ENCODE measurements at regions not wholly inside any gene's neighbourhood (a gene's known extent, or its start where the extent isn't known, plus 50 kb on each side); places are given as distances from the start of the nearest gene placed in this dataset.
"Not testable (repeated sequence)": the region's sequence is repeated elsewhere in the genome, so short reads cannot be mapped to it uniquely, and the experiment has no call there.

GRCh38 chr7:150003304-150003810, 129.6 kb downstream of the ATP6V0E2 start:
- intact Hi-C loops (cut with DNase I), result no loop called here
- TF ChIP-seq, protein P1, sequence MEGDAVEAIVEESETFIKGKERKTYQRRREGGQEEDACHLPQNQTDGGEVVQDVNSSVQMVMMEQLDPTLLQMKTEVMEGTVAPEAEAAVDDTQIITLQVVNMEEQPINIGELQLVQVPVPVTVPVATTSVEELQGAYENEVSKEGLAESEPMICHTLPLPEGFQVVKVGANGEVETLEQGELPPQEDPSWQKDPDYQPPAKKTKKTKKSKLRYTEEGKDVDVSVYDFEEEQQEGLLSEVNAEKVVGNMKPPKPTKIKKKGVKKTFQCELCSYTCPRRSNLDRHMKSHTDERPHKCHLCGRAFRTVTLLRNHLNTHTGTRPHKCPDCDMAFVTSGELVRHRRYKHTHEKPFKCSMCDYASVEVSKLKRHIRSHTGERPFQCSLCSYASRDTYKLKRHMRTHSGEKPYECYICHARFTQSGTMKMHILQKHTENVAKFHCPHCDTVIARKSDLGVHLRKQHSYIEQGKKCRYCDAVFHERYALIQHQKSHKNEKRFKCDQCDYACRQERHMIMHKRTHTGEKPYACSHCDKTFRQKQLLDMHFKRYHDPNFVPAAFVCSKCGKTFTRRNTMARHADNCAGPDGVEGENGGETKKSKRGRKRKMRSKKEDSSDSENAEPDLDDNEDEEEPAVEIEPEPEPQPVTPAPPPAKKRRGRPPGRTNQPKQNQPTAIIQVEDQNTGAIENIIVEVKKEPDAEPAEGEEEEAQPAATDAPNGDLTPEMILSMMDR (IDR thresholded peaks at IDR 0.05), result no peak

GRCh38 chr7:150003973-150004372, 130.2 kb downstream of the ATP6V0E2 start:
- DNase-seq (ENCODE audit: low spot score in 2 of 2); H3K36me3 ChIP-seq; intact Hi-C loops (cut with DNase I); H3K4me1 ChIP-seq; H3K9me3 ChIP-seq; H3K4me3 ChIP-seq; H3K27me3 ChIP-seq; H3K27ac ChIP-seq: not testable (repeated sequence)

More at GRCh38 chr7:150003304-150003810, 129.6 kb downstream of the ATP6V0E2 start:
- Histone ChIP-seq H3K4me1 (no peaks in the 10 kb centered on the region), H3K27ac (no peak overlapping the region), H3K27me3 (no peaks in the 10 kb centered on the region), H3K36me3 (no peaks in the 10 kb centered on the region), H3K9me3 (no peaks in the 10 kb centered on the region), H3K4me3 (no peak overlapping the region)
- no peak for DNase-seq (ENCODE audit: low spot score in 2 of 2)

DNA sequence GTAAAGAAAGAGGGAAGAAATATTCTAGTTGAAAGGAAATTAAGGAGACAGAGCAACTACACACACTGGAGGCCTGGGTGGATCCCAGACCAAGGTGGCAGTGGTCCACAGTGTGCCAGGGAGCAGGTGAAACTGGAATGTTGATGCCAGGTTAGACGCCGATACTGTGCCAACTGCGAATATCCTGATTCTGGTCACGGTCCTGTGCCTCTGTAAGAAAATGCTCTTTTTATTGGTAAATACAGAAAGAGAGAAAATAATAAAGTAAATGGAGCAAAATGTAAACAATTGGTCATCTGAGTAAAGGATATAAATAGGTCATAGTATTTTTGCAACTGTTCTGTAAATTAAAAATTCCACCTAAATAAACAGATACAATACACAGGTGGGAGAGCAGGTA, 131.1 kb downstream of the ATP6V0E2 start:
- intact Hi-C loops (cut with DNase I); H3K4me3 ChIP-seq; DNase-seq (ENCODE audit: low spot score in 2 of 2); H3K9me3 ChIP-seq; H3K27me3 ChIP-seq; H3K4me1 ChIP-seq; H3K27ac ChIP-seq; H3K36me3 ChIP-seq: not testable (repeated sequence)

GRCh38 chr7:150009620-150010303, 136.0 kb downstream of the ATP6V0E2 start:
- H3K36me3 ChIP-seq; H3K27me3 ChIP-seq; H3K4me1 ChIP-seq; H3K4me3 ChIP-seq; intact Hi-C loops (cut with DNase I); H3K9me3 ChIP-seq; H3K27ac ChIP-seq; DNase-seq (ENCODE audit: low spot score in 2 of 2): not testable (repeated sequence)

- DNase-seq (ENCODE audit: low spot score in 2 of 2); H3K9me3 ChIP-seq; H3K36me3 ChIP-seq; intact Hi-C loops (cut with DNase I); H3K27me3 ChIP-seq; H3K27ac ChIP-seq; H3K4me1 ChIP-seq; H3K4me3 ChIP-seq: not testable (repeated sequence)
Observed at GRCh38 chr7:150016651-150017189, 143.0 kb downstream of the ATP6V0E2 start.

DNA sequence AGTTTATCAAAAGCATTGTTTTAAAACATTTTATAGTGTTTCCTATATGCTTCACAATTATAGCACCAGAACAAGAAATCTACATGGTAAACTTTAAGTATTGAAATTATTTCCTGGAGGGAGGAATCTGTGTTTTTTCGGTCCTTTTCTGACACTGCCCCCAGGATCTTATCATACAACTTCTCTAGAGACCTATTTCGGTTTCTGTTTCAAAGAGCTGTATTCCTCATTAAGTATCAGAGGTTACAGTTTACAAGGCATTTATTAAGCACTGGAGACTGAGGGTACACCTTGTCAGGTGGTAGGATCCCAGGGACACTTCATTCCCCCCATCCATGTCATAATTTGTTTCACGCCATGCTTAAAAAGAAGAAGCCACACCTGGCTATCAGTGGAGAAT, 146.4 kb downstream of the ATP6V0E2 start:
- H3K9me3 ChIP-seq; intact Hi-C loops (cut with DNase I); H3K27ac ChIP-seq; H3K27me3 ChIP-seq; DNase-seq (ENCODE audit: low spot score in 2 of 2); H3K4me1 ChIP-seq; H3K36me3 ChIP-seq; H3K4me3 ChIP-seq: not testable (repeated sequence)

DNA sequence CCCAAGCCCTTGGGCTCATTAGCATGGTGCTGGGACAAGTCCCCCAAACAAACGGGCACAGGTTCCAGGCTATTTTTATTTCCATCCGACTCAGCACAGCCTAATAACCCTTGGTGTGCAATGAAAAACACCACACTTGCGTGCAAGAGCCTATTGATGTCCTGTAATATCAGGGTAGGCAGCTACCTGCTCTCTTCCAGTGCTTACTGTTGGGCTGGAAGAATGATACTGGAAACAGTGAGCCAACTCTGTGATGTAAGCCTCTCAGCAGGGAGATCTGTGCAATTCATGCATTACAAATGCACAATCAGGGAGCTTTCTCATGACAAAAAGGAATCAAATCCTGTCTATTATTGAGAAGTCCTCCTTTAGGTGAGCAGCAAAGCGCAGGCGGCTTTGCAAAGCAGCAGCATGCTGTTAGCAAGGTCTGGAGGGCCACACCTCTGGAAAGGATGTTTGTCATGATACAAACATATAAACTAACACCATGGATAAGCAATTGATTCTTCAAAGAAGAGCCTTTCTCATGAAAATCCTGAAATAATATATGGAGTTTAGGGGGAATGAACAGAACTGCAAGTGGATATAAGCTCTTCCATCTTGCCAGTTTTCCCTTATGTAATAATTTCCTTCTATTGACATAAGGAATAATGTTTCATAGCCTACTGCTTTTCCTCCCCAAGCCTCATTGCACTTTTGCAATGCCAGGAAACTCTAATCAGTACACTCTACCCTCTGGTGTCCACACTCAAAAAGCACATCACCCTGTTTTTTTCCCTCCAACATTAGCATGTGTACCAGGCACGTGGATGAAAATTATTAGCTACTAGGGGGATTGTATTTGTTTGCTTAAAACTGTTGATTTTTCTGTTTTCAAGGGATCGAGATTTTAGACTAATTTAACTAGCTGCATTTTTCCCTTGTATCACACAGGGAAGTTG, 151.1 kb downstream of the ATP6V0E2 start:
- H3K36me3 ChIP-seq; H3K27ac ChIP-seq; H3K4me1 ChIP-seq; H3K4me3 ChIP-seq; H3K9me3 ChIP-seq; H3K27me3 ChIP-seq; DNase-seq (ENCODE audit: low spot score in 2 of 2); intact Hi-C loops (cut with DNase I): not testable (repeated sequence)

- H3K36me3 ChIP-seq; H3K4me1 ChIP-seq; H3K27me3 ChIP-seq; H3K27ac ChIP-seq; H3K4me3 ChIP-seq; H3K9me3 ChIP-seq; intact Hi-C loops (cut with DNase I); DNase-seq (ENCODE audit: low spot score in 2 of 2): not testable (repeated sequence)
Observed at GRCh38 chr7:150025802-150026201, 152.0 kb downstream of the ATP6V0E2 start.

GRCh38 chr7:150028344-150029012, 154.7 kb downstream of the ATP6V0E2 start:
- intact Hi-C loops (cut with DNase I); H3K27ac ChIP-seq; H3K9me3 ChIP-seq; H3K4me3 ChIP-seq; H3K27me3 ChIP-seq; H3K4me1 ChIP-seq; DNase-seq (ENCODE audit: low spot score in 2 of 2); H3K36me3 ChIP-seq: not testable (repeated sequence)

GRCh38 chr7:150029013-150029389, 155.2 kb downstream of the ATP6V0E2 start:
- H3K4me1 ChIP-seq; H3K4me3 ChIP-seq; H3K9me3 ChIP-seq; intact Hi-C loops (cut with DNase I); H3K27ac ChIP-seq; DNase-seq (ENCODE audit: low spot score in 2 of 2); H3K36me3 ChIP-seq; H3K27me3 ChIP-seq: not testable (repeated sequence)

GRCh38 chr7:150031733-150032132, 158.0 kb downstream of the ATP6V0E2 start:
- DNase-seq (ENCODE audit: low spot score in 2 of 2); H3K4me3 ChIP-seq; intact Hi-C loops (cut with DNase I); H3K36me3 ChIP-seq; H3K27ac ChIP-seq; H3K9me3 ChIP-seq; H3K4me1 ChIP-seq; H3K27me3 ChIP-seq: not testable (repeated sequence)

DNA sequence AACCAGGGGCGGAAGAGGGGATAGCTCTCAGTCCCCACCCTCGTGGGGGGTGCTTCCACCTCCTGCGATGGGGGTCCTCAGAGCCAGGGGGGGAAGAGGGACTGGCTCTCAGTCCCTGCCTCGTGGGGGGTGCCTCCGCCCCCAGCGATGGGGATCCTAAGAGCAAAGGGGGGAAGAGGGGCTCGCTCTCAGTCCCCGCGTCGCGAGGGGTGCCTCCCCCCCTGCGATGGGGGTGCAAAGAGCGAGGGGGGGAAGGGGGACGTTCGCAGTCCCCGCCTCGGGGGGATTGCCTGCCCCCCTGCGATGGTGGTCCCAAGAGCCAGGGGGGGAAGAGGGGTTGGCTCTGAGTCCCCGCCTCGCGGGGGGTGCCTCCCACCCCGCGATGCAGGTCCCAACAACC, 159.9 kb downstream of the ATP6V0E2 start:
- not testable (repeated sequence) for H3K36me3 ChIP-seq

More for the DNA sequence above, 159.9 kb downstream of the ATP6V0E2 start:
- H3K9me3 ChIP-seq; H3K4me3 ChIP-seq; H3K4me1 ChIP-seq; H3K27ac ChIP-seq; DNase-seq (ENCODE audit: low spot score in 2 of 2); H3K27me3 ChIP-seq; intact Hi-C loops (cut with DNase I): not testable (repeated sequence)
